Mesothelial cell of epicardium (in vitro differentiated cells): ENCODE measurements at regions not wholly inside any gene's neighbourhood (a gene's known extent, or its start where the extent isn't known, plus 50 kb on each side); places are given as distances from the start of the nearest gene placed in this dataset.

ENCODE experiments used
- DNase-seq, 2 experiments: peaks; one replicate each; pipeline ENCODE4 v3.0.0; 2021; ENCODE audit warnings: low spot score in 2 of 2; ENCODE audit not compliant: unreplicated experiment in 2 of 2
- H3K27ac Mint-ChIP-seq: 2 replicates; pipeline ENCODE4 v1.8.0; 2021; ENCODE audit warnings: mixed read lengths
- H3K27me3 Mint-ChIP-seq: 2 replicates; pipeline ENCODE4 v1.8.0; 2021; ENCODE audit warnings: low read depth, mixed read lengths
- H3K36me3 Mint-ChIP-seq: 2 replicates; pipeline ENCODE4 v1.8.0; 2021; ENCODE audit warnings: mixed read lengths
- H3K4me1 Mint-ChIP-seq: 2 replicates; pipeline ENCODE4 v1.8.0; 2021; ENCODE audit warnings: mixed read lengths
- H3K4me3 Mint-ChIP-seq: 2 replicates; pipeline ENCODE4 v1.8.0; 2021; ENCODE audit warnings: mild to moderate bottlenecking, moderate library complexity, mixed read lengths
- H3K9me3 Mint-ChIP-seq: 2 replicates; pipeline ENCODE4 v1.8.0; 2021; ENCODE audit warnings: mixed read lengths
- CTCF ChIP-seq: fragments of 200-600 bp; sonication (generic); IDR thresholded peaks from one replicate; pipeline ENCODE4 v1.5.0; 2021; ENCODE audit warnings: antibody characterized with exemption; ENCODE audit not compliant: unreplicated experiment

DNA sequence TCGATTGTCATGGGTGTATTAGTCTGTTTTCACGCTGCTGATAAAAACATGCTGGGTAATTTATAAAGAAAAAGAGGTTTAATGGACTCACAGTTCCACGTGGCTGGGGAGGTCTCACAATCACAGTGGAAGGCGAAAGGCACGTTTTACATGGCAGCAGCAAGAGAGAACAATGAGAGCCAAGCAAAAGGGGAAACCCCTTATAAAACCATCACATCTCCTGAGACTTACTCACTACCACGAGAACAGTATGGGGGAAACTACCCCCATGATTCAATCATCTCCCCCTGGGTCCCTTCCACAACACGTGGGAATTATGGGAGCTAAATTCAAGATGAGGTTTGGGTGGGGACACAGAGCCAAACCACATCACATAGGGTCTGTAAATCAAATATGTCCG, 167.4 kb upstream of the XYLT1 start:
- no peaks in the 10 kb centered on the region for H3K9me3 Mint-ChIP-seq
- H3K4me1 Mint-ChIP-seq = peaks cover 8% of the 10 kb centered on the region
- no peaks in the 10 kb centered on the region for H3K27me3 Mint-ChIP-seq
- no peak overlapping the region for H3K4me3 Mint-ChIP-seq
- no peak overlapping the region for H3K27ac Mint-ChIP-seq
- TF ChIP-seq CTCF = no peak
- no peaks in the 10 kb centered on the region for H3K36me3 Mint-ChIP-seq
- DNase-seq = no peak

GRCh38 chr16:17635183-17635582, 164.4 kb upstream of the XYLT1 start:
- Mint-ChIP-seq H3K4me3 (no peak overlapping the region), H3K4me1 (peaks cover 14% of the 10 kb centered on the region), H3K36me3 (no peaks in the 10 kb centered on the region), H3K27me3 (no peaks in the 10 kb centered on the region), H3K27ac (no peak overlapping the region), H3K9me3 (no peaks in the 10 kb centered on the region)
- no peak for DNase-seq
- no peak for TF ChIP-seq CTCF

GRCh38 chr16:17633181-17633951, 162.6 kb upstream of the XYLT1 start:
- Mint-ChIP-seq H3K4me1 (peaks cover 14% of the 10 kb centered on the region), H3K27ac (peak overlapping the region; percentile 77), H3K9me3 (no peaks in the 10 kb centered on the region), H3K36me3 (no peaks in the 10 kb centered on the region), H3K4me3 (peak overlapping the region; percentile 26), H3K27me3 (no peaks in the 10 kb centered on the region)
- no peak for DNase-seq
- TF ChIP-seq CTCF = no peak

- no peaks in the 10 kb centered on the region for H3K36me3 Mint-ChIP-seq
- H3K4me3 Mint-ChIP-seq = no peak overlapping the region
- H3K27ac Mint-ChIP-seq = peak overlapping the region; percentile 70
- H3K9me3 Mint-ChIP-seq = peaks cover 4% of the 10 kb centered on the region
- peaks cover 14% of the 10 kb centered on the region for H3K4me1 Mint-ChIP-seq
- TF ChIP-seq CTCF = no peak
- no peak for DNase-seq
- H3K27me3 Mint-ChIP-seq = no peaks in the 10 kb centered on the region
Measured at GRCh38 chr16:17632667-17633066, 161.9 kb upstream of the XYLT1 start.

DNA sequence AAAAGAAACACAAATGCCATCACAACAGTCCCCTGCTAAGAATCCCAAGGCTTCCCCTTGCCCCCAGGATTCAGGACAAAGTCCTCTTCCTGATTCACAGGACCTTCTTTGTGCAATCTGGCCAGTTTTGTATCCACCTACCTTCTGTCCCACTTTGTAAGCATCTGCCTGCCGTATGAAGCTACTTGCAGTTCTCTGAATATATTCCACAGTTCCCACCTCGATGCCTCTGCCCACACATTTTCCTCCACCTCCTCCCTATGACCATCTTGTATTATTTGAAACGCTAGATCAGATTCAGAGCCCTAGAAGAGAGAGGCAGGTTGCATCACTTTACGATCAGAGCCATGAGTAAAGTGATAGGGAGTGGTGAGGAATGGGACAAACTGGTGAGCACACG, 159.2 kb upstream of the XYLT1 start:
- TF ChIP-seq CTCF = no peak
- no peak overlapping the region for H3K27ac Mint-ChIP-seq
- H3K4me1 Mint-ChIP-seq = peaks cover 14% of the 10 kb centered on the region
- H3K27me3 Mint-ChIP-seq = no peaks in the 10 kb centered on the region
- peaks cover 26% of the 10 kb centered on the region for H3K9me3 Mint-ChIP-seq
- no peak overlapping the region for H3K4me3 Mint-ChIP-seq
- no peak for DNase-seq
- H3K36me3 Mint-ChIP-seq = peaks cover 6% of the 10 kb centered on the region
